GM23338 (cell line): ENCODE measurements at regions not wholly inside any gene's neighbourhood (a gene's known extent, or its start where the extent isn't known, plus 50 kb on each side); places are given as distances from the start of the nearest gene placed in this dataset.

Experiments
- CREB1 ChIP-seq: fragments of 250-450 bp; sonication (Bioruptor Pico); IDR thresholded peaks from 2 replicates; pipeline ENCODE4 v1.5.0; 2020; ENCODE audit warnings: low read depth, mild to moderate bottlenecking, moderate library complexity
- CTCF ChIP-seq, 2 experiments: fragments of 200-600 bp in 1 of 2; sonication (generic) in 1 of 2; conservative IDR thresholded peaks; 2 replicates each; pipeline versions ENCODE4 v1.5.1 to v1.6.1; 2016 to 2017; ENCODE audit warnings: antibody characterized with exemption in 2 of 2, low read depth in 2 of 2, mild to moderate bottlenecking in 2 of 2, moderate library complexity in 1 of 2
- ETS1 ChIP-seq: IDR thresholded peaks from 2 replicates; pipeline ENCODE4 v1.6.1; 2016; ENCODE audit warnings: antibody characterized with exemption
- EZH2 ChIP-seq: fragments of 200-600 bp; sonication (generic); IDR thresholded peaks from one replicate; pipeline ENCODE4 v1.8.0; 2017; ENCODE audit warnings: antibody characterized with exemption, mild to moderate bottlenecking, low read depth; ENCODE audit not compliant: unreplicated experiment
- EZH2phosphoT487 ChIP-seq: fragments of 200-600 bp; sonication (generic); IDR thresholded peaks from one replicate; pipeline ENCODE4 v1.8.1; 2018; ENCODE audit warnings: antibody characterized with exemption; ENCODE audit not compliant: unreplicated experiment
- JUNB ChIP-seq: IDR thresholded peaks from one replicate; pipeline ENCODE4 v1.6.1; 2016; ENCODE audit warnings: antibody characterized with exemption; ENCODE audit not compliant: unreplicated experiment
- POLR2AphosphoS5 ChIP-seq: IDR thresholded peaks from 2 replicates; pipeline ENCODE4 v1.6.1; 2016; ENCODE audit warnings: antibody characterized with exemption, low read depth
- REST ChIP-seq: IDR thresholded peaks from one replicate; pipeline ENCODE4 v1.6.1; 2018; ENCODE audit warnings: antibody characterized with exemption; ENCODE audit not compliant: unreplicated experiment
- STAT1 ChIP-seq: IDR thresholded peaks from one replicate; pipeline ENCODE4 v1.6.1; 2016; ENCODE audit warnings: antibody characterized with exemption; ENCODE audit not compliant: unreplicated experiment
- ZNF114 ChIP-seq: fragments of 250-450 bp; sonication (Bioruptor Pico); IDR thresholded peaks from 2 replicates; pipeline ENCODE4 v1.5.0; 2020; ENCODE audit warnings: mild to moderate bottlenecking, moderate library complexity
- ZNF331 ChIP-seq: fragments of 250-450 bp; sonication (Bioruptor Pico); IDR thresholded peaks from 2 replicates; pipeline ENCODE4 v1.5.0; 2020; ENCODE audit warnings: low read depth, mild to moderate bottlenecking, moderate library complexity
- ZNF462 ChIP-seq: fragments of 250-450 bp; sonication (Bioruptor Pico); IDR thresholded peaks from 2 replicates; pipeline ENCODE4 v1.5.0; 2020; ENCODE audit warnings: mild to moderate bottlenecking, moderate library complexity

GRCh38 chr3:178392511-178392926 is 143.7 kb upstream of the KCNMB2 start:
- no peak for TF ChIP-seq CTCF (conservative IDR thresholded peaks at IDR 0.05; ENCODE audit: low read depth in 2 of 2)
- no peak for TF ChIP-seq JUNB
- TF ChIP-seq STAT1 = no peak
- TF ChIP-seq POLR2AphosphoS5 = no peak
- no peak for TF ChIP-seq CREB1 (CRISPR knock-in tag)
- TF ChIP-seq EZH2 = no peak
- TF ChIP-seq REST = no peak
- TF ChIP-seq EZH2phosphoT487 = no peak
- TF ChIP-seq ZNF114 (CRISPR knock-in tag) = no peak
- no peak for TF ChIP-seq ETS1
- TF ChIP-seq ZNF462 (CRISPR knock-in tag) = no peak
- no peak for TF ChIP-seq ZNF331 (CRISPR knock-in tag)
